ENCODE measurements at regions not wholly inside any gene's neighbourhood (a gene's known extent, or its start where the extent isn't known, plus 50 kb on each side); places are given as distances from the start of the nearest gene placed in this dataset.

DNA sequence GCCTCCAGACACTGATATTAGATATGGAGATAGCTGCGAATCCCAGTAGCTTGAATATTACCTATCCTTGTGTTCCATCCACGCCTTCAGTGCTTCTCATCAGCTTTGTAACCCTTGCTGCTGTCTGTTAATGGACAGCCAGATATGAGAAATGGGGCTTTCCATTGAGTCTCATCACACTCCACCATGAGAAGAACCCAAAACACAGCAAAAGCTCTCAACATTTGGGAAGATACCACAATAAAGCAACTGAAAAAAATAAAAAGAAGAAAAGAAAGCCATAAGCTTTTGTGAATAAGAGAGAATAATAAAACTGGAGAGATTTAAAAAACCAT, 225.4 kb downstream of the GALC start:
- TF ChIP-seq, protein P1, sequence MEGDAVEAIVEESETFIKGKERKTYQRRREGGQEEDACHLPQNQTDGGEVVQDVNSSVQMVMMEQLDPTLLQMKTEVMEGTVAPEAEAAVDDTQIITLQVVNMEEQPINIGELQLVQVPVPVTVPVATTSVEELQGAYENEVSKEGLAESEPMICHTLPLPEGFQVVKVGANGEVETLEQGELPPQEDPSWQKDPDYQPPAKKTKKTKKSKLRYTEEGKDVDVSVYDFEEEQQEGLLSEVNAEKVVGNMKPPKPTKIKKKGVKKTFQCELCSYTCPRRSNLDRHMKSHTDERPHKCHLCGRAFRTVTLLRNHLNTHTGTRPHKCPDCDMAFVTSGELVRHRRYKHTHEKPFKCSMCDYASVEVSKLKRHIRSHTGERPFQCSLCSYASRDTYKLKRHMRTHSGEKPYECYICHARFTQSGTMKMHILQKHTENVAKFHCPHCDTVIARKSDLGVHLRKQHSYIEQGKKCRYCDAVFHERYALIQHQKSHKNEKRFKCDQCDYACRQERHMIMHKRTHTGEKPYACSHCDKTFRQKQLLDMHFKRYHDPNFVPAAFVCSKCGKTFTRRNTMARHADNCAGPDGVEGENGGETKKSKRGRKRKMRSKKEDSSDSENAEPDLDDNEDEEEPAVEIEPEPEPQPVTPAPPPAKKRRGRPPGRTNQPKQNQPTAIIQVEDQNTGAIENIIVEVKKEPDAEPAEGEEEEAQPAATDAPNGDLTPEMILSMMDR (IDR thresholded peaks at IDR 0.05) = no peak
- TF ChIP-seq POLR2A (IDR thresholded peaks at IDR 0.05) = no peak

Data from right lobe of liver (tissue), 4 donors.